SK-N-MC (cell line): ENCODE measurements at regions not wholly inside any gene's neighbourhood (a gene's known extent, or its start where the extent isn't known, plus 50 kb on each side); places are given as distances from the start of the nearest gene placed in this dataset.

Experiments used
- EZH2 ChIP-seq: fragments of 200-600 bp; sonication (generic); IDR thresholded peaks from one replicate; pipeline ENCODE4 v1.6.1; 2017; ENCODE audit warnings: antibody characterized with exemption
- FOXP2 ChIP-seq: optimal IDR thresholded peaks from 2 replicates; pipeline ENCODE3; 2011; ENCODE audit warnings: mild to moderate bottlenecking, moderate library complexity; ENCODE audit not compliant: insufficient read depth; ENCODE audit errors: extremely low read length, control extremely low read depth
- POLR2AphosphoS5 ChIP-seq: IDR thresholded peaks from 2 replicates; pipeline ENCODE4 v1.6.1; 2012; ENCODE audit warnings: mild to moderate bottlenecking, low read depth, low read length, borderline replicate concordance

- TF ChIP-seq POLR2AphosphoS5 = no peak
- TF ChIP-seq EZH2 = no peak
- no peak for TF ChIP-seq FOXP2
Measured at GRCh38 chr2:192932376-192932775, 737.6 kb upstream of the TMEFF2 start.
